Caco-2 (cell line): ENCODE measurements at regions not wholly inside any gene's neighbourhood (a gene's known extent, or its start where the extent isn't known, plus 50 kb on each side); places are given as distances from the start of the nearest gene placed in this dataset.

ENCODE experiments used
- BruUV-seq: library from RNA; stranded (reverse); fragments of 400-500 nt; replicated peaks from 2 replicates; lab custom pipeline; 2021; lab: Mats Ljungman, UMichigan
- CTCF ChIA-PET: fragments of 300-600 bp; sonication (Branson Sonifier 250); formaldehyde crosslinking; loops from one replicate; lab custom pipeline; 2022; ENCODE audit warnings: antibody characterized with exemption; lab: Charles Lee
- POLR2A ChIA-PET: fragments of 300-600 bp; sonication (Branson Sonifier 250); formaldehyde crosslinking; loops from one replicate; lab custom pipeline; 2022; ENCODE audit warnings: antibody characterized with exemption; lab: Charles Lee
- DNase-seq, 2 experiments: peaks; one replicate each; pipeline versions ENCODE4 v3.0.0 to v3.0.0-alpha.2; 2020 to 2022
- H3K27me3 ChIP-seq: replicated peaks from 2 replicates; pipeline ENCODE4 v1.6.0; 2011; ENCODE audit warnings: low read length; ENCODE audit not compliant: control insufficient read depth, insufficient read depth
- H3K36me3 ChIP-seq: 2 replicates; pipeline ENCODE4 v1.5.1; 2011; ENCODE audit warnings: low read length; ENCODE audit not compliant: control insufficient read depth, insufficient read depth
- H3K4me1 ChIP-seq: fragments of 250-450 bp; sonication (Bioruptor Pico); 2 replicates; pipeline ENCODE4 v1.5.1; 2020; ENCODE audit warnings: mild to moderate bottlenecking
- H3K4me3 ChIP-seq: 2 replicates; pipeline ENCODE4 v1.5.1; 2011; ENCODE audit warnings: low read depth, mild to moderate bottlenecking, control low read depth, low read length
- H3K9me3 ChIP-seq: fragments of 250-450 bp; sonication (Bioruptor Pico); 2 replicates; pipeline ENCODE4 v1.5.1; 2020; ENCODE audit warnings: mild to moderate bottlenecking, moderate library complexity
- H3K27ac Mint-ChIP-seq: one replicate; pipeline ENCODE4 v1.8.0; 2022; ENCODE audit warnings: mixed read lengths; ENCODE audit not compliant: unreplicated experiment
- H3K27me3 Mint-ChIP-seq: one replicate; pipeline ENCODE4 v1.8.0; 2022; ENCODE audit warnings: mixed read lengths; ENCODE audit not compliant: insufficient read depth, unreplicated experiment
- H3K36me3 Mint-ChIP-seq: one replicate; pipeline ENCODE4 v1.8.0; 2022; ENCODE audit warnings: mild to moderate bottlenecking, mixed read lengths; ENCODE audit not compliant: insufficient read depth, unreplicated experiment
- H3K4me1 Mint-ChIP-seq: one replicate; pipeline ENCODE4 v1.8.0; 2022; ENCODE audit warnings: low read depth, mixed read lengths; ENCODE audit not compliant: unreplicated experiment
- H3K4me3 Mint-ChIP-seq: one replicate; pipeline ENCODE4 v1.8.0; 2022; ENCODE audit warnings: mild to moderate bottlenecking, moderate library complexity, mixed read lengths; ENCODE audit not compliant: unreplicated experiment
- H3K9me3 Mint-ChIP-seq: one replicate; pipeline ENCODE4 v1.8.0; 2022; ENCODE audit warnings: mixed read lengths; ENCODE audit not compliant: unreplicated experiment
- CTCF ChIP-seq, 2 experiments: fragments of 200-600 bp in 1 of 2; IDR thresholded peaks; 1 replicate in 1 of 2; 2 replicates in 1 of 2; pipeline versions ENCODE4 v1.5.1 to v1.8.0; 2011 to 2022; ENCODE audit warnings: antibody characterized with exemption in 1 of 2, control low read depth in 1 of 2, inconsistent platforms in 1 of 2, low read depth in 1 of 2, low read length in 1 of 2, mild to moderate bottlenecking in 1 of 2, moderate library complexity in 1 of 2; ENCODE audit not compliant: insufficient read depth in 1 of 2, severe bottlenecking in 1 of 2, unreplicated experiment in 1 of 2
- intact Hi-C: fragments of 100-400 bp; cut with micrococcal nuclease; formaldehyde crosslinking; loops from one replicate; pipeline ENCODE4 v1.10.0; 2022; ENCODE audit not compliant: unreplicated experiment

- TF ChIP-seq CTCF (IDR thresholded peaks at IDR 0.05; ENCODE audit: insufficient read depth in 1 of 2, low read depth in 1 of 2, low read length in 1 of 2, severe bottlenecking in 1 of 2, unreplicated experiment in 1 of 2): peak; percentile 79 to 80
- peaks cover 8% of the 10 kb centered on the region for H3K4me1 ChIP-seq
- BruUV-seq: no TSS peak
- H3K36me3 ChIP-seq: no peaks in the 10 kb centered on the region
- peak; percentile 55 to 76 for DNase-seq
- no peaks in the 10 kb centered on the region for H3K36me3 Mint-ChIP-seq
- no peaks in the 10 kb centered on the region for H3K27me3 ChIP-seq
- no peak overlapping the region for H3K4me3 Mint-ChIP-seq
- POLR2A ChIA-PET: no interaction called here
- no peak overlapping the region for H3K27ac Mint-ChIP-seq
- H3K27me3 Mint-ChIP-seq: no peaks in the 10 kb centered on the region
- no peaks in the 10 kb centered on the region for H3K9me3 ChIP-seq
- H3K4me1 Mint-ChIP-seq: no peaks in the 10 kb centered on the region
- H3K9me3 Mint-ChIP-seq: peaks cover 13% of the 10 kb centered on the region
- intact Hi-C loops: loop anchor here (1.0 to 5.0 kb wide), 5 partner anchors 575 to 1789 kb away; no protein-coding TSS in a partner anchor
- no peak overlapping the region for H3K4me3 ChIP-seq
- CTCF ChIA-PET: interaction anchor here (0.7 kb wide), 1 partner anchor 30 kb away, joined by 3 read pairs; no protein-coding TSS in a partner anchor
Observed at GRCh38 chr11:38791346-38791961, 2193.4 kb upstream of the RAG2 start.

GRCh38 chr11:38788561-38788960 lies 2190.5 kb upstream of the RAG2 start:
- Mint-ChIP-seq H3K4me1 (no peaks in the 10 kb centered on the region), H3K27me3 (no peaks in the 10 kb centered on the region), H3K9me3 (peaks cover 15% of the 10 kb centered on the region), H3K36me3 (no peaks in the 10 kb centered on the region), H3K4me3 (no peak overlapping the region), H3K27ac (no peak overlapping the region)
- DNase-seq: no peak
- intact Hi-C loops: no loop called here
- H3K27me3 ChIP-seq: no peaks in the 10 kb centered on the region
- POLR2A ChIA-PET: no interaction called here
- H3K4me3 ChIP-seq: no peak overlapping the region
- H3K36me3 ChIP-seq: no peaks in the 10 kb centered on the region
- no peaks in the 10 kb centered on the region for H3K4me1 ChIP-seq
- H3K9me3 ChIP-seq: no peaks in the 10 kb centered on the region
- TF ChIP-seq CTCF (IDR thresholded peaks at IDR 0.05; ENCODE audit: insufficient read depth in 1 of 2, low read depth in 1 of 2, low read length in 1 of 2, severe bottlenecking in 1 of 2, unreplicated experiment in 1 of 2): no peak
- CTCF ChIA-PET: no interaction called here
- no TSS peak for BruUV-seq

- H3K9me3 Mint-ChIP-seq: peaks cover 24% of the 10 kb centered on the region
Observed at GRCh38 chr11:38784164-38784563, 2186.1 kb upstream of the RAG2 start.

More at GRCh38 chr11:38784164-38784563, 2186.1 kb upstream of the RAG2 start:
- TF ChIP-seq CTCF (IDR thresholded peaks at IDR 0.05; ENCODE audit: insufficient read depth in 1 of 2, low read depth in 1 of 2, low read length in 1 of 2, severe bottlenecking in 1 of 2, unreplicated experiment in 1 of 2): no peak
- peaks cover 4% of the 10 kb centered on the region for H3K36me3 Mint-ChIP-seq
- intact Hi-C loops: no loop called here
- no peak overlapping the region for H3K4me3 ChIP-seq
- no peak overlapping the region for H3K27ac Mint-ChIP-seq
- no peaks in the 10 kb centered on the region for H3K27me3 Mint-ChIP-seq
- no peaks in the 10 kb centered on the region for H3K27me3 ChIP-seq
- BruUV-seq: no TSS peak
- H3K4me3 Mint-ChIP-seq: no peak overlapping the region
- ChIA-PET CTCF (no interaction called here), POLR2A (no interaction called here)
- H3K36me3 ChIP-seq: no peaks in the 10 kb centered on the region
- H3K4me1 Mint-ChIP-seq: no peaks in the 10 kb centered on the region
- H3K4me1 ChIP-seq: no peaks in the 10 kb centered on the region
- no peaks in the 10 kb centered on the region for H3K9me3 ChIP-seq
- no peak for DNase-seq
